ENCODE measurements at regions not wholly inside any gene's neighbourhood (a gene's known extent, or its start where the extent isn't known, plus 50 kb on each side); places are given as distances from the start of the nearest gene placed in this dataset.
"Not testable (repeated sequence)": the region's sequence is repeated elsewhere in the genome, so short reads cannot be mapped to it uniquely, and the experiment has no call there.

DNA sequence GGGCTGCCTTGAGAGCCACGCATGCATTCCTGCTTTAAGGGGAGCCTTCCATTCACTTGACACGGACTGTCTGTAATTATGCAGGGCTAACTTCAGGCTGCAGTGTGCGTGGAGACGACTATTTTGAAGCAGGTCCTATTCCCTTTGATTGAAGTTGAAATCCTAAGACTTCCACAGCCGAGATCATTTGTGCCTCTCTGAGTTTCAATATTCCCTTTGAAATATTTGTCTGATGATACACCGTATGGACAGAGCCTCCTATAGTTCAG, 585.2 kb downstream of the TTLL7 start:
- not testable (repeated sequence) for H3K14ac ChIP-seq (ENCODE audit: low read length); H3K27me3 ChIP-seq (ENCODE audit: control insufficient read depth in 3 of 3, insufficient read depth in 3 of 3, low read depth in 1 of 3, low read length in 3 of 3); H3K27ac ChIP-seq (replicated peaks; ENCODE audit: low read length); H2AK5ac ChIP-seq (ENCODE audit: low read depth, low read length); H3K23ac ChIP-seq (ENCODE audit: low read depth, low read length, poor library complexity); H3K4ac ChIP-seq (ENCODE audit: low read length); H3K9ac ChIP-seq (ENCODE audit: low read depth, low read length, poor library complexity); H2BK5ac ChIP-seq (ENCODE audit: low read length); H3K9me3 ChIP-seq (replicated peaks in 1 of 2; ENCODE audit: control insufficient read depth in 2 of 2, insufficient read depth in 1 of 2, low read depth in 1 of 2, low read length in 2 of 2); H3K36me3 ChIP-seq (replicated peaks in 1 of 2; ENCODE audit: control insufficient read depth in 2 of 2, insufficient read depth in 2 of 2, low read length in 2 of 2); H3K4me2 ChIP-seq (ENCODE audit: insufficient read depth, low read length, poor library complexity, severe bottlenecking); H3K4me1 ChIP-seq (ENCODE audit: control insufficient read depth in 2 of 2, insufficient read depth in 1 of 2, low read depth in 1 of 2, low read length in 2 of 2); H2BK120ac ChIP-seq (ENCODE audit: low read depth, low read length); H4K91ac ChIP-seq (ENCODE audit: low read depth, low read length, poor library complexity); H3K79me1 ChIP-seq (ENCODE audit: low read depth, low read length); H2BK12ac ChIP-seq (ENCODE audit: low read length); DNase-seq (ENCODE audit: low spot score); H2BK15ac ChIP-seq (ENCODE audit: low read length); H3K18ac ChIP-seq (ENCODE audit: low read length); H4K8ac ChIP-seq (ENCODE audit: low read depth, low read length)
- peak overlapping the region in 1 of 2 donors; percentile 28 for H3K4me3 ChIP-seq (ENCODE audit: low read length in 2 of 2)
- no CpG with 5 or more reads among the region's 6 CpGs for WGBS, 2 donors (ENCODE audit: extremely low coverage in 2 of 2, insufficient read length in 2 of 2, insufficient replicate concordance in 1 of 2)
- peak overlapping the region; percentile 47 for H2AFZ ChIP-seq (ENCODE audit: low read length)

DNA sequence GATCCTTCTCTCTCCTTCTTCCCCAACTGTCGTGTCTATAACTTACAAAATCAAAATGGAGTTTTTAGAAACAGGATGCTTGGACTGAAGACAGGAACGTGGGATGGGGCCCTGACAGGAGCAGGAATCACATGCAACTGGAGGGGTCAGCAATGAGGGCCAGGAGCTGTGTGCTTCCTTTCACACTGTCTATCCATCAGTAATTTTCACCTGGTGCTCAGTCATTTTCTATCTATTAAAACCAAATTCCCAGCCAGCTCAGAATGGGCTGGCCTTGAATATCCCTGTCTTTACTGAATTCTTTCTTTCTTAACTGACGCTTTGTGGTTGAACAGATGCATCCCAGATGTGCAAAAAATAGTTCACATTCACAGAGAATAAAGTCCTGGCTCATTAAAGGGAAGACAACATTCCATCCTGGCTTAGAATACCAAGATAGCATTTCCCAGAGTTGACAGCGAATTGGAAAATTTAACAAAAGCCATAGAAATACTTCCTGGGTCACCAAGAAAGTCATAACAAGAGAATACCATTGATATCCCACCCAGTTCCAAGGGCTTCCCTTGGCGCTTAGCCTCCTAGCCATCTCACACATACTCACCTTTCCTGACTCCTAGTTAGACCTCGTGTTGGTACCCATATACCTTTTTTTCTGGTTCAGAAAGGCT, 588.1 kb downstream of the TTLL7 start:
- not testable (repeated sequence) for H3K9ac ChIP-seq (ENCODE audit: low read depth, low read length, poor library complexity); H3K36me3 ChIP-seq (replicated peaks in 1 of 2; ENCODE audit: control insufficient read depth in 2 of 2, insufficient read depth in 2 of 2, low read length in 2 of 2); H3K9me3 ChIP-seq (replicated peaks in 1 of 2; ENCODE audit: control insufficient read depth in 2 of 2, insufficient read depth in 1 of 2, low read depth in 1 of 2, low read length in 2 of 2); H3K4me2 ChIP-seq (ENCODE audit: insufficient read depth, low read length, poor library complexity, severe bottlenecking); H2AK5ac ChIP-seq (ENCODE audit: low read depth, low read length); H4K8ac ChIP-seq (ENCODE audit: low read depth, low read length); H3K14ac ChIP-seq (ENCODE audit: low read length); H3K23ac ChIP-seq (ENCODE audit: low read depth, low read length, poor library complexity); H3K4me3 ChIP-seq (ENCODE audit: low read length in 2 of 2); H3K4me1 ChIP-seq (ENCODE audit: control insufficient read depth in 2 of 2, insufficient read depth in 1 of 2, low read depth in 1 of 2, low read length in 2 of 2); H2BK120ac ChIP-seq (ENCODE audit: low read depth, low read length); H2BK12ac ChIP-seq (ENCODE audit: low read length); DNase-seq (ENCODE audit: low spot score); H3K27ac ChIP-seq (replicated peaks; ENCODE audit: low read length); H2BK15ac ChIP-seq (ENCODE audit: low read length); H2AFZ ChIP-seq (ENCODE audit: low read length); H3K4ac ChIP-seq (ENCODE audit: low read length); H3K18ac ChIP-seq (ENCODE audit: low read length); H3K79me1 ChIP-seq (ENCODE audit: low read depth, low read length); H3K27me3 ChIP-seq (ENCODE audit: control insufficient read depth in 3 of 3, insufficient read depth in 3 of 3, low read depth in 1 of 3, low read length in 3 of 3); H2BK5ac ChIP-seq (ENCODE audit: low read length); H4K91ac ChIP-seq (ENCODE audit: low read depth, low read length, poor library complexity)
- no CpG with 5 or more reads among the region's 6 CpGs for WGBS, 2 donors (ENCODE audit: extremely low coverage in 2 of 2, insufficient read length in 2 of 2, insufficient replicate concordance in 1 of 2)

DNA sequence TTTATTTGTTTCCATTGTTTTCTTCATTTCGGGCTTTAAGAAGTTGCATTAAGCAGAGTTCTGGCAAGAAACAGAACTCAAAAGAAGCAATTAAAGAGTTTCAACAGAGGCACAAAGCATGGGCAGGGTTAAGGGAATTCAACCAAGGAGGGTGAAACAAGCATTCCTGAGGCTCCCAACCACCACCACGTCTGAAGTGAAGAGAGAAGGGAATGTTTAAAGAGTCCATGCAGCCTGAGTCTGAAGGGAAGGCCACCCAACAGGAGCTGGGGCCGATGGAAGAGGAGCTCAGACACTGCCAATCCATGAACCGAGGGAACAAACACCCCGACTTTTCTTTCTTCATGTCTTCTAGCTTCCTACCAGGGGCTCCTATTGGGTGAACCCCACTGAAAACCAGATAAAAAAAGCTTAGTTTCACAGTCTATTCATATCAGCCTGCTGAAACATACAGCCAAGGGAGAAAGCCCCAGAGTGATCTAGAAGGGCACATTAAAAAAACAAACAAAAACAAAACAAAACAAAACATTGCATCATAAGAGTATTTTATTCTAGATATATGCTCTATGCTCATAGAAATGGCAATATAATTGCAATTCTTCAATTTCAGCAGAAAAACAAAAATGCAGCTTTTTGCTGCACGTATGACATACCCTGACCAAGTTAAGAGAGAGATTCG, 592.1 kb downstream of the TTLL7 start:
- H3K4me3 ChIP-seq (ENCODE audit: low read length in 2 of 2); H2BK12ac ChIP-seq (ENCODE audit: low read length); H3K36me3 ChIP-seq (replicated peaks in 1 of 2; ENCODE audit: control insufficient read depth in 2 of 2, insufficient read depth in 2 of 2, low read length in 2 of 2); H3K9me3 ChIP-seq (replicated peaks in 1 of 2; ENCODE audit: control insufficient read depth in 2 of 2, insufficient read depth in 1 of 2, low read depth in 1 of 2, low read length in 2 of 2); H2AFZ ChIP-seq (ENCODE audit: low read length); H2BK15ac ChIP-seq (ENCODE audit: low read length); H3K4ac ChIP-seq (ENCODE audit: low read length); H3K9ac ChIP-seq (ENCODE audit: low read depth, low read length, poor library complexity); H3K4me2 ChIP-seq (ENCODE audit: insufficient read depth, low read length, poor library complexity, severe bottlenecking); H2AK5ac ChIP-seq (ENCODE audit: low read depth, low read length); H3K14ac ChIP-seq (ENCODE audit: low read length); H3K79me1 ChIP-seq (ENCODE audit: low read depth, low read length); H3K27me3 ChIP-seq (ENCODE audit: control insufficient read depth in 3 of 3, insufficient read depth in 3 of 3, low read depth in 1 of 3, low read length in 3 of 3); DNase-seq (ENCODE audit: low spot score); H2BK5ac ChIP-seq (ENCODE audit: low read length); H4K91ac ChIP-seq (ENCODE audit: low read depth, low read length, poor library complexity); H3K18ac ChIP-seq (ENCODE audit: low read length); H3K23ac ChIP-seq (ENCODE audit: low read depth, low read length, poor library complexity); H4K8ac ChIP-seq (ENCODE audit: low read depth, low read length); H3K4me1 ChIP-seq (ENCODE audit: control insufficient read depth in 2 of 2, insufficient read depth in 1 of 2, low read depth in 1 of 2, low read length in 2 of 2); H2BK120ac ChIP-seq (ENCODE audit: low read depth, low read length); H3K27ac ChIP-seq (replicated peaks; ENCODE audit: low read length): not testable (repeated sequence)
- no CpG with 5 or more reads among the region's 7 CpGs for WGBS, 2 donors (ENCODE audit: extremely low coverage in 2 of 2, insufficient read length in 2 of 2, insufficient replicate concordance in 1 of 2)

DNA sequence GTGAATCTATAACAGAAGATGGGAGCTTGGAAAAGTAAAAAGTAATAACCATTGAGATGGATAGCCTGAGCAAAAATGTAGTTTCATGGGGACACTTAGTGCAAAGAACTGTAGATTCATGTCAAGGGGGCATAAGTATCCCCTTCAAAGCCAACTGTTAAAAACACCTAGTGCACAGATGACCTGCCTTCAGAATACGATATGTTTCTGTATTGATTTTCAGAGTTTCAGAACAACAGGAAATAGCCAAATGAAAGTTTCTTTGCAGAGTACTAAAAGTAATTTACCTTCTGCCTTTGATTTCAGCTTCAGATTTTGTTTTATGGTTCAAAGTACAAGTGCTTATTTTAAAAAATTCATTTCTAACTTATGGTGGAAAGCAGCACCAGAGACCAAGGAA, 593.1 kb downstream of the TTLL7 start:
- H3K79me1 ChIP-seq (ENCODE audit: low read depth, low read length); H3K14ac ChIP-seq (ENCODE audit: low read length); H3K23ac ChIP-seq (ENCODE audit: low read depth, low read length, poor library complexity); H2AK5ac ChIP-seq (ENCODE audit: low read depth, low read length); H3K4me3 ChIP-seq (ENCODE audit: low read length in 2 of 2); H2BK120ac ChIP-seq (ENCODE audit: low read depth, low read length); H4K8ac ChIP-seq (ENCODE audit: low read depth, low read length); H3K9ac ChIP-seq (ENCODE audit: low read depth, low read length, poor library complexity); H3K9me3 ChIP-seq (replicated peaks in 1 of 2; ENCODE audit: control insufficient read depth in 2 of 2, insufficient read depth in 1 of 2, low read depth in 1 of 2, low read length in 2 of 2); DNase-seq (ENCODE audit: low spot score); H3K4ac ChIP-seq (ENCODE audit: low read length); H3K27me3 ChIP-seq (ENCODE audit: control insufficient read depth in 3 of 3, insufficient read depth in 3 of 3, low read depth in 1 of 3, low read length in 3 of 3); H3K18ac ChIP-seq (ENCODE audit: low read length); H3K36me3 ChIP-seq (replicated peaks in 1 of 2; ENCODE audit: control insufficient read depth in 2 of 2, insufficient read depth in 2 of 2, low read length in 2 of 2); H3K27ac ChIP-seq (replicated peaks; ENCODE audit: low read length); H3K4me2 ChIP-seq (ENCODE audit: insufficient read depth, low read length, poor library complexity, severe bottlenecking); H2AFZ ChIP-seq (ENCODE audit: low read length); H2BK15ac ChIP-seq (ENCODE audit: low read length); H3K4me1 ChIP-seq (ENCODE audit: control insufficient read depth in 2 of 2, insufficient read depth in 1 of 2, low read depth in 1 of 2, low read length in 2 of 2); H4K91ac ChIP-seq (ENCODE audit: low read depth, low read length, poor library complexity); H2BK12ac ChIP-seq (ENCODE audit: low read length); H2BK5ac ChIP-seq (ENCODE audit: low read length): not testable (repeated sequence)
- WGBS, 2 donors (ENCODE audit: extremely low coverage in 2 of 2, insufficient read length in 2 of 2, insufficient replicate concordance in 1 of 2): no CpG with 5 or more reads among the region's 1 CpG
